GM18502 (cell line): ENCODE measurements at regions not wholly inside any gene's neighbourhood (a gene's known extent, or its start where the extent isn't known, plus 50 kb on each side); places are given as distances from the start of the nearest gene placed in this dataset.

Experiments
- ATAC-seq: cut with Tn5 transposase; IDR thresholded peaks from one replicate; pipeline ENCODE4 v1.9.1; 2021; ENCODE audit warnings: mild to moderate bottlenecking; ENCODE audit not compliant: unreplicated experiment, poor library complexity

DNA sequence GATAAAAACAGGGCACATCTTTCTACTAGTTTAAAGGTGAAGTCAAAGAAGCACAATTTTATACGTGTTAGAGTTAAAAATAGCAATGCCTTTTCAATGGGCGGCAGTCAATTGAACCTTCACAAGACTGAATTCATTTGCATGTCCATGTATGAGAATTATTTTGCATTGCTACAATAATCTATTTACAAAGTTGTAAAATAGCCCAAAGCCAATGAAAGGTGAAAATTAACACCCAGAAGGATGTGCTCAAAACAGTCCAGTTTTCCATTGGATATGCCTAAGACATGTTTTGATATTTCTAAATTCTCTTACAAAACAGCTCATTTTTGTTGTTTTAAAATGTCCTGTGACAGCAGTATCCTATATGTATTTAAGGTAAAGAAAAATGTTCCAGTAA, 425.1 kb upstream of the SYT4 start:
- no peak for ATAC-seq

- no peak for ATAC-seq
These were observed 425.8 kb upstream of the SYT4 start for GRCh38 chr18:43703050-43703449.

DNA sequence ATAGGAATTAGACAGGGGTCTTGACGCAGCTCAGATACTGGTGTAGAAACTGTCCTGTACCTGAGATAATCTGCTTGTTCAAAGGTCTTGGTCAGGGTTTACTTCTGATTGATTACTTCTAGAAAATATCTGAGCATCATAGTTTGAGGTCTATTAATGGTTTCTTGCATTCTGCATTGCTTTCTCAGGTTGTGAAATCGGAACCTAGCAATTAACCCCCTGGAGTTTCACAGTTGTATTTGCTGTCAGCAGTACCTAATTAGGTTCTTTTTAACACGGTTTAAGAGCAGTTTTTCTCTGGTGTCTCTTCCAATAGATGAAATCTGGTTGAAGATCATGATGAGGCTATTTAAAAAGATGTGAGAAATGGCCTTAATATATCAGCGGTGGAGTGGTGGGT, 428.6 kb upstream of the SYT4 start:
- no peak for ATAC-seq

DNA sequence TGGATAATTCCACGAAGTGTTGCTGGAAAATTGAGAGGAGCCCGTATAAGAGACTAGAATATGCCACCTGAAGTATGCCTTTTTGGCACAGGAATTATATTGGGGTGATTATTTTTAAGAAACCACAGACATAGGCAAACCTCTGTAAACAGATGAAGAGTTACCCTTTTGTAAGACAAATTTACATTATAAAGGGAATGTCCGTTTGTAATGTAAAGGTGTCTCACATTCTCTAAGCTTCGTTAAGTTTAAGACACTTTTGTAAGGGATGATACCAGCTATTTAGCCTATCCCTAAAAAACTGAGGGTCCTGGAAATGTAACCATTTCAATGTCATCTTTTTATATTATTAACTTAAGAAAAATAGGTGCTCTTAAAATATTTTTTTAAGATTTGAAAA, 432.8 kb upstream of the SYT4 start:
- ATAC-seq: no peak

DNA sequence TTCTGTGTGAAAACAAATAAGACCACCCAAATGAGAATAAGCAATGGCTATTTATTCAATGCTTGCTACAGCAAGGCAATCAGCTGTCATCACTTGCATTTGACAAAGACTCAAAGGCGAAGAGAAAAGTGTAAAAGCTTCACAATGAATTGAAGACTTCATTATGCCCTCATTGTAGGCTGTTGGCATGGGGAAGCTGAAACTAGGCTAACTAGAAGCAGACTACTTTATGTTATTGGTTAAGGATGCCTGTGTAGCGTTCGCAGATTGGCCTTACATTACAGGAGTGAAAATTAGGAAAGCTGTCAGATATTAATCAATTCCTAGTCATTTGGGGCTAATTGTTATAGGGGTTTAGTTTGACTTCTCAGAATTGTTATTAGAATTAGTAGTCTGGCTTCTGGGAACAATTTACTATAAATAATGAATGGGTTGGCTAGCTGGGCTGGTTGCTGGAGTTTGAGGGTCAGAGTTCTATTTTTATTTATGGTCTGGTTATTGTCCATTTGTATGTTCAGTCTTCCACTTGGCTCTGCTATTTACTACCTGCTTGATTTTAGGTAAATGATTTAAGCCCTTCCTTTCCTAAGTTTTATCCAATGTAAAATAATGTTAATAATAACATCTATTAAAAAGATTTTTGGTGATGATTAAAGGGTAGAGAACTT, 437.2 kb upstream of the SYT4 start:
- ATAC-seq: no peak

DNA sequence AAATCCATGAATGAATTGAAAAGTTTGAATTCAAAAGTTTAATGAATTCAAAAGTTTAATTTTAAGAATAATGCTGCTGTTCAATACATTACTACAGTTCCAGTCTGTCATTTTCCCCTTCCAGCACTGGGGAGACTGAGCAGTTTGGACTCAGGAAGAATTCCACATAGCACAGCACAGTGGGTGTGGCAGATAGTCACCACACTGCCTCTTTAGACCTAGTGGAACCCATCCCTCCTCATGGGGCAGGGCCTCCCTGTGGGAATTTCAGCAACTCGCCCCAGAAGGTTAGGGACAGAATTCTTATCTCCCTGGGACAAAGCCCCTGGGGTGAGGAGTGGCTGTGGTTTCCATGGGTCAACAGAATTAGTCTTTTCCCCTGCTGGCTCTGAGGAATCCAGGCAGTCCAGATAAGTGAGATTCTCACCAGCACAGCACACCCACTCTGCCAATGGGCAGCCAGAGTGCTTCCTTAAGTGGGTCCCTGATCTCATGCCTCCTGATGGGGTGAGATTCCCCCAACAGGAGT, 442.0 kb upstream of the SYT4 start:
- no peak for ATAC-seq

DNA sequence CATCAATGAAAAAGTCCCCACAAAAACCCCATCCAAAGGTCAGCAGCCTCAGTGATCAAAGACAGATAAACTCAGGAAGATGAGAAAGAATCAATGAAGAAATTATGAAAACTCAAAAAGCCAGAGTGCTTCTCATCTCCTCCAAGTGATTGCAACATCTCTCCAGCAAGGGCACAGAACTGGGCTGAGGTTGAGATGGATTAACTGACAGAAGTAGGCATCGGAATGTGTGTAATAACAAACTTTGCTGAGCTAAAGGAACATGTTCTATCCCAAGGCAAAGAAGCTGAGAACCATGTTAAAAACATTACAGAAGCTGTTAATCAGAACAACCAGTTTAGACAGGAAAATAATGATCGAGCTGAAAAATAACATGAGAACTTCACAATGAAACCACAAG, 442.8 kb upstream of the SYT4 start:
- ATAC-seq: no peak

DNA sequence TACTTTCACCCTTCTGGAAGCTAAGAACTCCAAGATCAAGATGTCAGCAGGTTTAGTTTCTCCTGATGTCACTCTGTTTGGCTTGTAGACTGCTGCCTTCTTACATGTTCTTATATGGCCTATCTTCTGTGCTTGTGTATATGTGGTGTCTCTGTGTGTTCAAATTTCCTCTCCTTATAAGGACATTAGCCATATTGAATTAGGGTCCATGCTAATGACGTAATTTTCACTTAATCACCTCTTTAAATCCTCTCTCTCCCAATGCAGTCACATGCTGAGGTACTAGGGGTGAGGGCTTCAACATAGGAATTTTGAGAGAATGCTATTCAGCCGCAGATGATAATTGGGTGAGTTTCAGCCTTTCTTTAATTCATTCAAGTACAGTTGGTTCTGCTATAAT, 458.3 kb upstream of the SYT4 start:
- ATAC-seq: no peak

GRCh38 chr18:43744960-43745745, 467.9 kb upstream of the SYT4 start:
- ATAC-seq: no peak

- ATAC-seq: no peak
These were observed 473.9 kb upstream of the SYT4 start for GRCh38 chr18:43751203-43751602.

DNA sequence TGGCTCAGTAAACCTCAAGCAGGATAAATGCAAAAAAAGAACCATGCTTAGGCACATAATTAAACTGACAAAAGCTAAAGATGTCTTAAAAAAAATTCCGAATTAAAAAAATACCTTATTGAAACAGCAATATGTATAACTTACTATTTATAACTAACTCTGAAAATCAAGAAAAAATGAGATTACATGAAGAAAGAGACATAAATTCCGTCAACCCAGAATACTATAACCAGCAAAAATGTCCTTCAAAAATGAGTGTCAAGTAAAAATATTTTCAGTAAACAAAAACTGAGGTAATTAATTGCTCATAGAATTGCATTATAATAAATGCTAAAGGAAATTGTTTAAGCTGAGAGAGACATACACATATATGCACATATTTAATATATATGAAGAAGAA, 474.5 kb upstream of the SYT4 start:
- ATAC-seq: no peak

DNA sequence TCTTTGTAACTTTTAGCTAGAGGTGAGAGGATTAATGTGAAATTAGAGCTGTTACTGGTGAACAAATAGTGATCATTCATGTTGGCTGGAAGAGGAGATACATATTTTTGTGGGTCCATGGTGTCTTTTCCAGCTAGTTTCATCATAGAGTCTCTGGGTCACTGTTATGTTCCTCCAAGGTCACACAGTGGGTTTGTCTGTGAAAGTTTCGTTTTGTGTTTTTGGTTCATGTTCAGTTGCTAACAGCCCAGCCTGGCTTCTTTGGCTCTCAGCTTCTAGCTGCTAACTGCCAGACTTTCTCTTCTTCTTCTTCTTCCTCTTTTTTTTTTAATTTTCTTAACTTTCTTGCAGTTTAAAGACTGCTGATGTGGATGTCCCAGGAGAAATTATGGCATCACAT, 480.0 kb upstream of the SYT4 start:
- ATAC-seq: no peak

GRCh38 chr18:43758734-43759133, 481.4 kb upstream of the SYT4 start:
- ATAC-seq: no peak

DNA sequence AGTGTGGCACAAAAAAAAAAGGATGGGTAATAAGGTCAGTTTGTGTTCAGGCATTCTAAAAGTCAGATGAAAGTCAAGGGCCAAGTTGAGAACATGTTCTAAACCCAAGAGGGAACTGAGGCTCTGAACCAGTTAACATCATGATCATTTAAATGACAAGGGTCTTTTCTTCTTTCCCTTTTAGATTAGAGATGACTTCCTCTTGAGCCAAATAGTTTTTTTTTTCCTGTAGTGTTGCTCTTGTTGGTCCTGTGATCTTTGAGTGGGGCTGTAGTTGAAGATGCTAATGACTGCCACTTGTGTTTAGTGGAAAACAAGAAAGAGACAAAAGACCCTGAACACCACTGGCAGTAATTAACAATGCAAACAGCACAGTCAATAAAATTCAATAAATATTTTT, 482.7 kb upstream of the SYT4 start:
- ATAC-seq: no peak

- ATAC-seq: no peak
These were observed 495.6 kb upstream of the SYT4 start for GRCh38 chr18:43772907-43773306.

DNA sequence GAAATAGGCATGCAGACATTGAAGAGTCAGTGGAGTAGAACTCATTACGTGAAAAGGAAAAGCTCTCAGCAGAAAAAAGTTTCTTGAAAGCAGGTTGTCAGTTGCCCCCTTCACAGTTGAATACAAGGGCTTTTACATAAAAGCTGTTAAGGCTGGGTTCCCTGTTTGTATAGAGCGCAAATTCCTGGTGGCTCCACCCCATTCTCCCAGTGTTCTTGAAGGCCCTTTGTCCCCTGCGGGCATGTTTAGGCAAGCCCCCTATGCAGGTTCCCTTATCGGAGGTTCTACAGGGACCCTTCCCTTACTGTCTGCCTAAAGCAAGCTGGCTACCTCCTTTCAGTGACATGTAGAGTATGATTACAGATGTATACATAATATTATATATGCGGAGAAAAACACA, 497.2 kb upstream of the SYT4 start:
- ATAC-seq: no peak

DNA sequence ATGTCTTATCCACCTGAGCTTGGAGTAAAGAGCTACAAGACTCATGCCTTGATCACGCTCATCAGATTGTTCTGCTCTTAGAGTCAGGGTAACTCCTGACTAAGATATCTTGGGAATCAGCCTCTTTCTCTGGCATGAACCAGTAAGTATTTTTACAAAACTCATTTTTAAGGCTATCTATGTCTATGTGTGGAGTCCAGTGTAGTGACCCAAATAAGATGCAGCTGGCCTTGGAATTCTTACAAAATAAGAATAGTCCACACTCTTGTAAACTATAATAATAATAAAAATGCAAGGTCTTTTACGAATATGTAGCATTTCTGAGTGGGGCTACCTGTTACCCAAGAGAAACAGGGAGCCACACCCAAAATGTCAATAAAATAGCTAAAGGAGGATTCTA, 498.3 kb upstream of the SYT4 start:
- no peak for ATAC-seq

GRCh38 chr18:43776997-43777396, 499.7 kb upstream of the SYT4 start:
- no peak for ATAC-seq

DNA sequence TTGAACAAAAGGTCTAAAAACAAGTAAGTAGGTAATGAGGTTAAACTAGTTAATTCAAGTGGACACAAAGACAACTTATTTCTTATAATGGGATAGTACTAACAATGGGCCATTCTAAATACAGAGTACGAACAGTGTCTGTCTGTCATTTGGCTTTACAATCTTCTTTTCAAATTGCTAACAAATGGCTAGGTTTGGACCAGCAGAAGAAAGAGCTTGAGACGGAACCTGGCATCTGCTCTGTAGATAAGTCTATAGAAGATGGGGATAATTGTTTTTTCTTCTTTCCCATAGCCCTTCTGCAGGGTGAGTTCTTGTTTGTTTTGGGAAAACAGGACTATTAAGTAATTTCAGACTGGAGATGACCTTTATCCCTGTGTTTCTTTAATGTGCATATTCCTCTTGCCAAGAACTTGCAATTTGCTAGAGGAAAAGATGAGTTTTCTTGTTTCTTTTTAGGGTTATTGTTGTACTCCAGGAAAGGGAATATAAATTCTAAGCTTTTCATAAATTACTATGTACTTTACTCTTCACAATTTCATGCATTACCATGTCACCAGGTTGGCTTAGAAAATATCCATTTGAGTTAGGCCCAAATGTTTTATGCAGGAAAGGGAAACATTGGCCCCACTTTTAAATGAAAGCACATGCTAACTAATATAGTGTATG, 500.5 kb upstream of the SYT4 start:
- ATAC-seq: no peak

GRCh38 chr18:43780782-43781340, 503.6 kb upstream of the SYT4 start:
- ATAC-seq: no peak

DNA sequence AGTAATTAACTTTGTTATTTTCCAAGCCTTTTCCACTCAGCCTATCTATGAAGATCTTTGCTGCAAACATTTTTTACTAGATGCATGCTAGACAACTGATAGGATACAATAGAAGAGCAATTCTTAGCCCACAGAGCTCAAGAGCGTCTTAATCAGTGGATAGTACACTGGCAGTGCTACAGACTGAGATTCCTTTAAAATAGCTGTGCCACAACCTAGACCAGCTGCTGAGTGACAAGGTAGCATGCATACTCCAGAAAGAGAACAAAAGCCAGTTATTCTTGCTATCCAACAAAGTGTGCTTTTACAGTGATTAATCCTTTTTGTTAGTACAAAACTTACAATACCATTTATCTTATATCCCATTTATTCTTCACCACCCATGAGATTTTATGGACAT, 507.9 kb upstream of the SYT4 start:
- no peak for ATAC-seq
